Neural cell (in vitro differentiated cells): ENCODE measurements at regions not wholly inside any gene's neighbourhood (a gene's known extent, or its start where the extent isn't known, plus 50 kb on each side); places are given as distances from the start of the nearest gene placed in this dataset.

Experiments
- H2AFZ ChIP-seq: fragments of 200-600, 300-800 bp; sonication (generic), shearing (Covaris generic); 2 replicates; pipeline ENCODE4 v1.6.0; 2014; ENCODE audit warnings: low read depth, mild to moderate bottlenecking, antibody characterized with exemption, low read length, moderate library complexity
- H3F3A ChIP-seq: fragments of 200-600 bp; shearing (Covaris generic); 2 replicates; pipeline ENCODE4 v1.6.1; 2016; ENCODE audit warnings: mild to moderate bottlenecking, moderate library complexity, mixed read lengths, antibody characterized with exemption, low read length; ENCODE audit not compliant: insufficient read depth, poor library complexity, severe bottlenecking
- H3K27ac ChIP-seq: fragments of 200-600, 300-800 bp; sonication (generic), shearing (Covaris generic); 2 replicates; pipeline ENCODE4 v1.5.1; 2014; ENCODE audit warnings: mild to moderate bottlenecking, low read length, moderate library complexity
- H3K27me3 ChIP-seq: fragments of 300-800, 200-600 bp; sonication (generic), shearing (Covaris generic); 2 replicates; pipeline ENCODE4 v1.6.0; 2014; ENCODE audit warnings: mild to moderate bottlenecking, low read depth, low read length, moderate library complexity; ENCODE audit not compliant: insufficient read depth
- H3K36me3 ChIP-seq: fragments of 300-800, 200-600 bp; sonication (generic), shearing (Covaris generic); 2 replicates; pipeline ENCODE4 v1.5.1; 2014; ENCODE audit warnings: mild to moderate bottlenecking, antibody characterized with exemption, low read length, moderate library complexity; ENCODE audit not compliant: insufficient read depth
- H3K4me2 ChIP-seq: fragments of 300-800, 200-600 bp; sonication (generic), shearing (Covaris generic); 2 replicates; pipeline ENCODE4 v1.6.0; 2014; ENCODE audit warnings: mild to moderate bottlenecking, low read length
- H3K4me3 ChIP-seq: fragments of 300-800, 200-600 bp; sonication (generic), shearing (Covaris generic); 2 replicates; pipeline ENCODE4 v1.5.1; 2014; ENCODE audit warnings: mild to moderate bottlenecking, low read length, moderate library complexity
- H3K79me2 ChIP-seq: fragments of 200-600 bp; shearing (Covaris generic); replicated peaks from 2 replicates; pipeline ENCODE4 v1.6.0; 2014; ENCODE audit warnings: mild to moderate bottlenecking, low read length, moderate library complexity; ENCODE audit not compliant: insufficient read depth
- H3K9ac ChIP-seq: fragments of 300-800, 200-600 bp; sonication (generic), shearing (Covaris generic); 2 replicates; pipeline ENCODE4 v1.6.1; 2016; ENCODE audit warnings: mild to moderate bottlenecking, low read length, mixed read lengths
- H3K9me2 ChIP-seq: fragments of 200-600 bp; shearing (Covaris generic); 2 replicates; pipeline ENCODE4 v1.6.1; 2016; ENCODE audit warnings: mild to moderate bottlenecking, low read length, mixed read lengths; ENCODE audit not compliant: insufficient read depth
- H3K9me3 ChIP-seq: fragments of 200-600, 300-800 bp; sonication (generic), shearing (Covaris generic); 2 replicates; pipeline ENCODE4 v1.6.1; 2016; ENCODE audit warnings: mild to moderate bottlenecking, mixed run types, low read length, moderate library complexity, mixed read lengths
- H4K20me1 ChIP-seq: fragments of 200-600 bp; shearing (Covaris generic); 2 replicates; pipeline ENCODE4 v1.6.1; 2016; ENCODE audit warnings: mild to moderate bottlenecking, mixed run types; ENCODE audit not compliant: insufficient read depth
- CTCF ChIP-seq: fragments of 450-650 bp; IDR thresholded peaks from 2 replicates; pipeline ENCODE4 v1.5.1; 2014; ENCODE audit warnings: antibody characterized with exemption, mild to moderate bottlenecking, moderate library complexity; ENCODE audit not compliant: poor library complexity, severe bottlenecking
- EP300 ChIP-seq: fragments of 450-650 bp; conservative IDR thresholded peaks from 2 replicates; pipeline ENCODE4 v1.6.1; 2014; ENCODE audit warnings: antibody characterized with exemption, mild to moderate bottlenecking, moderate library complexity; ENCODE audit not compliant: poor library complexity, severe bottlenecking
- EZH2 ChIP-seq: fragments of 200-600, 300-800 bp; shearing (Covaris generic), sonication (generic); IDR thresholded peaks from 2 replicates; pipeline ENCODE4 v1.6.1; 2014; ENCODE audit warnings: antibody characterized with exemption, low read length, borderline replicate concordance, mild to moderate bottlenecking; ENCODE audit not compliant: insufficient read depth, poor library complexity, severe bottlenecking
- MXI1 ChIP-seq: fragments of 450-650 bp; conservative IDR thresholded peaks from 2 replicates; pipeline ENCODE4 v1.6.1; 2014; ENCODE audit warnings: antibody characterized with exemption, mild to moderate bottlenecking; ENCODE audit not compliant: poor library complexity, severe bottlenecking
- POLR2AphosphoS5 ChIP-seq: IDR thresholded peaks from 2 replicates; pipeline ENCODE4 v1.6.1; 2012
- RAD21 ChIP-seq: fragments of 450-650 bp; conservative IDR thresholded peaks from 2 replicates; pipeline ENCODE4 v1.6.1; 2014; ENCODE audit warnings: antibody characterized with exemption, mild to moderate bottlenecking, moderate library complexity
- REST ChIP-seq: IDR thresholded peaks from 2 replicates; pipeline ENCODE4 v1.6.1; 2012; ENCODE audit warnings: borderline replicate concordance
- SMC3 ChIP-seq: fragments of 450-650 bp; conservative IDR thresholded peaks from 2 replicates; pipeline ENCODE4 v1.6.1; 2014; ENCODE audit warnings: antibody characterized with exemption, mild to moderate bottlenecking, moderate library complexity; ENCODE audit not compliant: poor library complexity
- TAF1 ChIP-seq: IDR thresholded peaks from 2 replicates; pipeline ENCODE4 v1.6.1; 2012; ENCODE audit warnings: low read depth

GRCh38 chr16:87170310-87170709 is 146.9 kb downstream of the C16orf95 start:
- no peaks in the 10 kb centered on the region for H3K27me3 ChIP-seq
- no peak overlapping the region for H3K4me3 ChIP-seq
- H3K36me3 ChIP-seq = no peaks in the 10 kb centered on the region
- no peaks in the 10 kb centered on the region for H3K79me2 ChIP-seq
- H3K27ac ChIP-seq = no peak overlapping the region
- H3K9me2 ChIP-seq = no peaks in the 10 kb centered on the region
- no peak for TF ChIP-seq EP300
- no peak for TF ChIP-seq POLR2AphosphoS5
- TF ChIP-seq RAD21 = no peak
- no peak for TF ChIP-seq CTCF
- TF ChIP-seq MXI1 = no peak
- TF ChIP-seq SMC3 = no peak
- TF ChIP-seq REST = no peak
- no peak for TF ChIP-seq EZH2
- TF ChIP-seq TAF1 = no peak
- H3F3A ChIP-seq = no peaks in the 10 kb centered on the region
- no peak overlapping the region for H3K4me2 ChIP-seq
- H3K9me3 ChIP-seq = no peaks in the 10 kb centered on the region
- no peaks in the 10 kb centered on the region for H4K20me1 ChIP-seq
- H3K9ac ChIP-seq = no peak overlapping the region
- H2AFZ ChIP-seq = no peak overlapping the region

- H3K9ac ChIP-seq = no peak overlapping the region
- H2AFZ ChIP-seq = no peak overlapping the region
- H3F3A ChIP-seq = no peaks in the 10 kb centered on the region
- no peaks in the 10 kb centered on the region for H3K36me3 ChIP-seq
- no peak overlapping the region for H3K4me3 ChIP-seq
- no peaks in the 10 kb centered on the region for H3K9me3 ChIP-seq
- H3K4me2 ChIP-seq = no peak overlapping the region
- TF ChIP-seq REST (no peak), TAF1 (no peak)
- no peaks in the 10 kb centered on the region for H3K9me2 ChIP-seq
- no peaks in the 10 kb centered on the region for H3K79me2 ChIP-seq
- no peak overlapping the region for H3K27ac ChIP-seq
- H4K20me1 ChIP-seq = no peaks in the 10 kb centered on the region
- no peaks in the 10 kb centered on the region for H3K27me3 ChIP-seq
Measured at GRCh38 chr16:87171723-87172122, 145.5 kb downstream of the C16orf95 start.
